ENCODE measurements at regions not wholly inside any gene's neighbourhood (a gene's known extent, or its start where the extent isn't known, plus 50 kb on each side); places are given as distances from the start of the nearest gene placed in this dataset.

DNA sequence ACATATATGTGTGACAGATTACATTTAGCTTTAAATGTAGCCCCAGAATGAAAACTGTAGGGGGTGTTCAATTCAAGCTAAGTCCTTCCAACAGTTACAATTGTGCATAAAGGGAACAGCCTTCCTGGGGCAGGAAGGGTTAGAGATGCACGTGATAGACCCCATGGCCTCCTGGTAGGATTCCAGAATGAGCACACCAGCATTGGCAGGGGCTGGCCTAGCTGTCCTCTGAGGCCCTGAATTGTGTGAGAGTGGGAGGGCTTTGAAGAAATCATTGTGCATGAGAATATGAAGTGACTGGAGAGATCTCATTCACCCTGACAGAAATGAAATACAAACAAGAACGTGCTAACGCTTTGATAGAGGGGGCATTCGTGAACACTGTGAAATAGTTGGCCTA is 663.8 kb upstream of the KLF4 start:
- TF ChIP-seq, protein P1, sequence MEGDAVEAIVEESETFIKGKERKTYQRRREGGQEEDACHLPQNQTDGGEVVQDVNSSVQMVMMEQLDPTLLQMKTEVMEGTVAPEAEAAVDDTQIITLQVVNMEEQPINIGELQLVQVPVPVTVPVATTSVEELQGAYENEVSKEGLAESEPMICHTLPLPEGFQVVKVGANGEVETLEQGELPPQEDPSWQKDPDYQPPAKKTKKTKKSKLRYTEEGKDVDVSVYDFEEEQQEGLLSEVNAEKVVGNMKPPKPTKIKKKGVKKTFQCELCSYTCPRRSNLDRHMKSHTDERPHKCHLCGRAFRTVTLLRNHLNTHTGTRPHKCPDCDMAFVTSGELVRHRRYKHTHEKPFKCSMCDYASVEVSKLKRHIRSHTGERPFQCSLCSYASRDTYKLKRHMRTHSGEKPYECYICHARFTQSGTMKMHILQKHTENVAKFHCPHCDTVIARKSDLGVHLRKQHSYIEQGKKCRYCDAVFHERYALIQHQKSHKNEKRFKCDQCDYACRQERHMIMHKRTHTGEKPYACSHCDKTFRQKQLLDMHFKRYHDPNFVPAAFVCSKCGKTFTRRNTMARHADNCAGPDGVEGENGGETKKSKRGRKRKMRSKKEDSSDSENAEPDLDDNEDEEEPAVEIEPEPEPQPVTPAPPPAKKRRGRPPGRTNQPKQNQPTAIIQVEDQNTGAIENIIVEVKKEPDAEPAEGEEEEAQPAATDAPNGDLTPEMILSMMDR (IDR thresholded peaks at IDR 0.05) = no peak
- ATAC-seq (ENCODE audit: low FRiP score) (no peak), DNase-seq (ENCODE audit: low spot score) (no peak)

DNA sequence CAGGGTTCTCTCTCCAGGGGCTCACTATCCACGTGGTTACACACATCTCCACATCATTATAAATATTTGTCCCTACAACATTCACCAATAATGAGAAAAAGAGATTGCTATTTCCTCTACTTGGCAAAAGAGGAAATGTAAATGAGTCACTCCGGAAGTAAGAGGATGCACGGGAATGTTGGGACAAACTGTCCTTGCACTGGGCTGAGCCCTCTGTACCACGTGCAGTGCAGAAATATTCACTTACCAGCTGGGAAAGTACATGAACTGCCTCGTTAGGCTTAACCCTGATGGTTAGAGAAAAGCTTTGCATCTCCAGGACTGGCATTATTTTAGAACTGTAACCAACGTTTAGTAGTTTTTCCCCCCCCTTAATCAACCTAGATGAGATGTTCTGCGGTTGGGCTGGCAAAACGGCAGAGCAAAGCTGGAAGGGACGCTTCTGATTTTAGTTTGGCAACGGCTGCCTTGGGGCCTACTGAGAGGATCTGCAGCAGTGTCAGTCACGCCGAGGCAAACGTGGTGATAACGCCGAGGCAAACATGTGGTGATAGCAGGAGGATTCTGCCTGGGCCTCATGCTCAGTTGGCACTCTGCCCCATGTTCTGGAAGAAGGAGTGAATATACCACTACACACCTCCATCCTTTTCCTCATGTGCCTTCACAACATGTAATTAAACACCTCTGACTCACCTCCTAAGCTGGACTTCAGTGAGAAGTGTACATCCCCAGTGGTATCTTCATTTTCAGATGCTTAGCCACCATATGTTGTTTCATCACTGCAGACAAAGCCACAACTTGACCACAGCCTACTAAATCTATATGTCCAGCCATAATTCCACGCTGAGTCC is 661.4 kb upstream of the KLF4 start:
- TF ChIP-seq, protein P1 (IDR thresholded peaks at IDR 0.05) = no peak
- no peak for DNase-seq (ENCODE audit: low spot score)
- no peak for ATAC-seq (ENCODE audit: low FRiP score)

DNA sequence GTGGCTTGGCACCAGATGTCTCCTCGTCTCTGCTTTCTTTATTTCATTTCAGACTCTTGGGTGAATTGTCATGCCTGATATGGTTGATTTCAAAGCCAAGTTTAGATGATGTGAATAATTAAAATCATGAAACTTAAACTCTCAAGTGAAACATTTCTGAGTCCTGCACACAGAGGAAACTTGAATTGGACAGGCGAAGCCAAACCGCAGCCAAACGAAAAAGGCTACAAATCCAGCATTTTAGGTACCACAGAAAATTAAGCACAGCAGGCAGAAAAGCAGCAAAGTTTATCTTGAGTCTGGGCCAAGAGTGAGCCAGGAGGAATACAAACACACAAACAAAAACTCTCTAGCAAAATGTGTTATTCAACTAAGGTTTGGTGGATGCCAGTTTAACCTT is 659.8 kb upstream of the KLF4 start:
- DNase-seq (ENCODE audit: low spot score) = no peak
- ATAC-seq (ENCODE audit: low FRiP score) = no peak
- TF ChIP-seq, protein P1 (IDR thresholded peaks at IDR 0.05) = no peak

DNA sequence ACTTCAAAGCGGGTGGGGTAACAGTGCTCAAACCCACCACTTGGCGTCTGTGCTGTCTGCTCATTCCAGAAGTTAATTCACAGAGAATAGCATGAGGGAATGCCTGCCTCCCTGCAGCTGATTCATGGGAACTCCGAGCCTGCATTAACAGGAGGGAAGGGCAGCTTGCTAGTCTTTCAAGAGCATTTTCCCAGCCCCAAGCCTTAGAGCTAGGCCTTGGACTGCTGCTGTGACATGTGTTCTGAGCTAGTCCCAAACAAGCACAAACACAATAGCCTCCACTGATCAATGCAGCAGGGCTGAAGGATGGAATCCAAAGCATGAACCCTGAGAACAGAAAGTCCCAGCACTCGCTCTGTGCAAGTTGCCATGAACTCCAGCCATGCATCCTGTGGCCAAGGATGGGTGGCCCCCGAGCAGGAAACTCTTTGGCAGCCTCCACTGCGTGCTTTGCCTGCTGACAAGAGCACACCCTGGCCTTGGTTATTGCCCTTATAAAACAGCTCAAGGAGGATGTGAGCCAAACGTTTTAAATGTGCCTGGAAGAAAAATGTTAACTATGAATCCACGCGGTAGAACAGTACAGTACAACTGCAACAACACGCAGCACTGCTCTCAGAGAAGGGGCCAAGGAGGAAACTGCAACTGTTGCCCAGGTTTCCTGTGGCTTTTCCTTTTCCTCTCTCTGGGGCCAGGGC is 653.1 kb upstream of the KLF4 start:
- TF ChIP-seq, protein P1 (IDR thresholded peaks at IDR 0.05) = no peak
- ATAC-seq (ENCODE audit: low FRiP score) (peak; percentile 87), DNase-seq (ENCODE audit: low spot score) (no peak)

DNA sequence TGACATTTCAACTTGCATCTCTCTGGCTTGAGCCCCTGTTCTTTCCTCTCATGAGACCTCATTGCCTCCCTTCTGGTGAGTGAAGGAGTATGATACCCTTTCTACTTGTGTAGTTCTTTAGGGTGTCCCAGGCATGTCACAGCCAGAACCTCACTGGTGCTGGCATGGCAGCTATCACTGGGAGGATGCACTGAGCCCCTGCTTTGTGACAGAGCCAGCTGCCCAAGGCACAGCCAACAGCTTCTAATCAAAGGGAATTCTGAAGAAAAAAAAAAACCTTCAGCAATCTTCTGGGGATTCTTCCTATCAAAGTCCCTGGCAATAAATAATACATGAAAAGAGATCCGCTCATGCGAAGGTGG is 652.6 kb upstream of the KLF4 start:
- TF ChIP-seq, protein P1 (IDR thresholded peaks at IDR 0.05) = no peak
- DNase-seq (ENCODE audit: low spot score) = no peak
- no peak for ATAC-seq (ENCODE audit: low FRiP score)

DNA sequence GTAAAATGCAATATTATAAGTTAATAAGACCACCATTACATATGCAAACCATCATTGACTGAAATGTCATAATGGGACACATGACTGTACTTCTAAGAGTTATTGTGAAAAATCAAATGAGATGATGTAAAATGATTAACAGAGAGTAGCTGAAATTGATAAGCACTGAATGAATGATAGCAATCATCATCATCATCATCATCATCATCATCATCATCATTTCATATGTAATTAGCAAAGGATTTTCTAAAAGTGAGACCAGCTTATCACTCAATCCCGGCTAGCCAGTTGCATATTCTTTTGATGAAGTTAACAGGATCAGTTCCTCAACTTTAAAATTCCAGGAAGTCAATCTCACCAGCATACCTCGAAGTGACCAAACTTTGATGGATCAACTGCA is 650.3 kb upstream of the KLF4 start:
- TF ChIP-seq, protein P1 (IDR thresholded peaks at IDR 0.05) = no peak
- no peak for ATAC-seq (ENCODE audit: low FRiP score)

DNA sequence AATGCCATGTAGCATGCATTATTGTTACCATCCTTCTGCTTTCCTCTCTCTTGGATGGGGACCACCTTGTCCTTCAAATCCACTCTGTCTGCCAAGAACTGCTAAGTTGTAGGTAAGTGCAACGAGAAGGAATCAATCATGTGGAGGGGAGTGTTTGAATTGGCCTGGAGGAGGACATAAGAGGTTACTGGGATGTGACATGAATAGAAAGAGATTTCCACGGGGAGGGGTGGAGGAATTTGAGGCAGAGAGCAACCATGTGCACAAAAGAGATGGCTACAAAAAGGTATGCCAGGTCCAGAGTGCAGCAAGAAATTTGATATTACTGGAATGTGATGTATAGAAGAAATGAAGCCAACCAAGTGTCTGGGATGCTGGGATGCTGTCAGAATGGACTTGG is 648.9 kb upstream of the KLF4 start:
- DNase-seq (ENCODE audit: low spot score) (no peak), ATAC-seq (ENCODE audit: low FRiP score) (no peak)
- TF ChIP-seq, protein P1 (IDR thresholded peaks at IDR 0.05) = no peak

More for the DNA sequence above, 650.3 kb upstream of the KLF4 start:
- DNase-seq (ENCODE audit: low spot score) = no peak
